ENCODE measurements at regions not wholly inside any gene's neighbourhood (a gene's known extent, or its start where the extent isn't known, plus 50 kb on each side); places are given as distances from the start of the nearest gene placed in this dataset.
"Not testable (repeated sequence)": the region's sequence is repeated elsewhere in the genome, so short reads cannot be mapped to it uniquely, and the experiment has no call there.

- DNase-seq: no peak
Measured at GRCh38 chr1:238409932-238410331, 519.2 kb upstream of the ZP4 start.

GRCh38 chr1:238409191-238409850, 518.6 kb upstream of the ZP4 start:
- DNase-seq: no peak

GRCh38 chr1:238408737-238409136, 518.0 kb upstream of the ZP4 start:
- no peak for DNase-seq

GRCh38 chr1:238406098-238406860, 515.6 kb upstream of the ZP4 start:
- no peak for DNase-seq

GRCh38 chr1:238404921-238405320, 514.2 kb upstream of the ZP4 start:
- DNase-seq: no peak

GRCh38 chr1:238404481-238404880, 513.8 kb upstream of the ZP4 start:
- no peak for DNase-seq

- no peak for DNase-seq
Measured at GRCh38 chr1:238401144-238401543, 510.4 kb upstream of the ZP4 start.

- DNase-seq: peak; percentile 6
Measured at GRCh38 chr1:238399558-238399957, 508.8 kb upstream of the ZP4 start.

- DNase-seq: no peak
Measured at GRCh38 chr1:238396140-238396539, 505.4 kb upstream of the ZP4 start.

GRCh38 chr1:238384381-238384780, 493.7 kb upstream of the ZP4 start:
- no peak for DNase-seq

GRCh38 chr1:238380167-238380566, 489.4 kb upstream of the ZP4 start:
- DNase-seq: no peak

- not testable (repeated sequence) for DNase-seq
Measured at GRCh38 chr1:238379446-238379845, 488.7 kb upstream of the ZP4 start.

- no peak for DNase-seq
Measured at GRCh38 chr1:238377280-238377919, 486.7 kb upstream of the ZP4 start.

GRCh38 chr1:238370599-238370998, 479.9 kb upstream of the ZP4 start:
- no peak for DNase-seq

- DNase-seq: no peak
Measured at GRCh38 chr1:238364214-238364892, 473.6 kb upstream of the ZP4 start.

GRCh38 chr1:238360474-238360873, 469.8 kb upstream of the ZP4 start:
- DNase-seq: no peak

- DNase-seq: no peak
Measured at GRCh38 chr1:238350471-238350870, 459.7 kb upstream of the ZP4 start.

- DNase-seq: no peak
Measured at GRCh38 chr1:238346340-238346739, 455.6 kb upstream of the ZP4 start.

- DNase-seq: no peak
Measured at GRCh38 chr1:238345837-238346236, 455.1 kb upstream of the ZP4 start.

GRCh38 chr1:238343852-238344251, 453.1 kb upstream of the ZP4 start:
- no peak for DNase-seq

GRCh38 chr1:238341395-238341794, 450.7 kb upstream of the ZP4 start:
- no peak for DNase-seq

GRCh38 chr1:238340989-238341388, 450.3 kb upstream of the ZP4 start:
- DNase-seq: no peak

- no peak for DNase-seq
Measured at GRCh38 chr1:238336531-238336930, 445.8 kb upstream of the ZP4 start.

GRCh38 chr1:238334170-238334569, 443.4 kb upstream of the ZP4 start:
- no peak for DNase-seq

All from OCI-M1 (cell line).